ENCODE measurements at regions not wholly inside any gene's neighbourhood (a gene's known extent, or its start where the extent isn't known, plus 50 kb on each side); places are given as distances from the start of the nearest gene placed in this dataset.

DNA sequence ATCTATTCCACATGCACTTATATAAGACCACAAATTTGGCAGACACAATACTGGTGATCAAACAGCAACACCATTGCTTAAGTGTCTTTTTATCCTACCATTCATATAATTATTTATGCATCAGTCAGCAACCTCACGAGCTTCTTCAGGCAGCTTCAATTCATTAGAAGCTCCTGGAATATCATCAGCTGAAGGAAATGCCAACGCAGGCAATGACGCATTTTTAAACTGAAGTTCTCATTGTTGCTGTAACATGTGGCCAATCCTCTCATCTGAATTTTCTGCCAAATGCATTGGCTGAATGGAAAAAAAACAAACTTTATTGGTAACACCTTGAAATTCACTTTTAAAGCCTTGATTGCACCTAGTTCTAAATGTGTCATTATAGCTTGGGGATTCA is 376.4 kb upstream of the RGMB start:
- no peaks in the 10 kb centered on the region for H3K36me3 ChIP-seq (ENCODE audit: control insufficient read depth in 1 of 2, insufficient read depth in 2 of 2, low read length in 1 of 2)
- 64 to 68% methylated on average over 3 of the region's 3 CpGs for WGBS, 2 donors
- DNase-seq (no peak), ATAC-seq (ENCODE audit: low FRiP score) (no peak)
- no peak overlapping the region for H3K27ac ChIP-seq (ENCODE audit: low read depth in 1 of 2, low read length in 2 of 2)
- H3K4me3 ChIP-seq (ENCODE audit: low read length in 2 of 2) = no peak overlapping the region
- H3K27me3 ChIP-seq (ENCODE audit: control insufficient read depth in 1 of 2, insufficient read depth in 2 of 2, low read length in 1 of 2) = no peaks in the 10 kb centered on the region
- no peaks in the 10 kb centered on the region for H3K4me1 ChIP-seq (ENCODE audit: control insufficient read depth in 1 of 2, insufficient read depth in 2 of 2, low read length in 2 of 2)
- intact Hi-C loops (cut with DNase I) = no loop called here
- no peaks in the 10 kb centered on the region for H3K9me3 ChIP-seq (ENCODE audit: control insufficient read depth, low read length)

GRCh38 chr5:98398465-98398864 is 375.0 kb upstream of the RGMB start:
- ATAC-seq (ENCODE audit: low FRiP score) = no peak
- no peak for DNase-seq
- Histone ChIP-seq H3K9me3 (ENCODE audit: control insufficient read depth, low read length) (no peaks in the 10 kb centered on the region), H3K36me3 (ENCODE audit: control insufficient read depth in 1 of 2, insufficient read depth in 2 of 2, low read length in 1 of 2) (no peaks in the 10 kb centered on the region), H3K27ac (ENCODE audit: low read depth in 1 of 2, low read length in 2 of 2) (no peak overlapping the region), H3K4me1 (ENCODE audit: control insufficient read depth in 1 of 2, insufficient read depth in 2 of 2, low read length in 2 of 2) (no peaks in the 10 kb centered on the region), H3K27me3 (ENCODE audit: control insufficient read depth in 1 of 2, insufficient read depth in 2 of 2, low read length in 1 of 2) (no peaks in the 10 kb centered on the region), H3K4me3 (ENCODE audit: low read length in 2 of 2) (no peak overlapping the region)
- intact Hi-C loops (cut with DNase I) = no loop called here
- WGBS, 2 donors = 88 to 90% methylated on average over 5 of the region's 5 CpGs

GRCh38 chr5:98401656-98402055 is 371.8 kb upstream of the RGMB start:
- ATAC-seq (ENCODE audit: low FRiP score) = no peak
- intact Hi-C loops (cut with DNase I) = no loop called here
- H3K27me3 ChIP-seq (ENCODE audit: control insufficient read depth in 1 of 2, insufficient read depth in 2 of 2, low read length in 1 of 2) = no peaks in the 10 kb centered on the region
- no peaks in the 10 kb centered on the region for H3K4me1 ChIP-seq (ENCODE audit: control insufficient read depth in 1 of 2, insufficient read depth in 2 of 2, low read length in 2 of 2)
- no peaks in the 10 kb centered on the region for H3K36me3 ChIP-seq (ENCODE audit: control insufficient read depth in 1 of 2, insufficient read depth in 2 of 2, low read length in 1 of 2)
- no peak overlapping the region for H3K27ac ChIP-seq (ENCODE audit: low read depth in 1 of 2, low read length in 2 of 2)
- DNase-seq = no peak
- H3K9me3 ChIP-seq (ENCODE audit: control insufficient read depth, low read length) = no peaks in the 10 kb centered on the region
- no peak overlapping the region for H3K4me3 ChIP-seq (ENCODE audit: low read length in 2 of 2)

GRCh38 chr5:98402130-98402529 is 371.3 kb upstream of the RGMB start:
- H3K27ac ChIP-seq (ENCODE audit: low read depth in 1 of 2, low read length in 2 of 2) = no peak overlapping the region
- intact Hi-C loops (cut with DNase I) = no loop called here
- no peak for ATAC-seq (ENCODE audit: low FRiP score)
- H3K36me3 ChIP-seq (ENCODE audit: control insufficient read depth in 1 of 2, insufficient read depth in 2 of 2, low read length in 1 of 2) = no peaks in the 10 kb centered on the region
- no peaks in the 10 kb centered on the region for H3K4me1 ChIP-seq (ENCODE audit: control insufficient read depth in 1 of 2, insufficient read depth in 2 of 2, low read length in 2 of 2)
- DNase-seq = no peak
- no peak overlapping the region for H3K4me3 ChIP-seq (ENCODE audit: low read length in 2 of 2)
- no peaks in the 10 kb centered on the region for H3K9me3 ChIP-seq (ENCODE audit: control insufficient read depth, low read length)
- no peaks in the 10 kb centered on the region for H3K27me3 ChIP-seq (ENCODE audit: control insufficient read depth in 1 of 2, insufficient read depth in 2 of 2, low read length in 1 of 2)

GRCh38 chr5:98403131-98403530 is 370.3 kb upstream of the RGMB start:
- no peaks in the 10 kb centered on the region for H3K9me3 ChIP-seq (ENCODE audit: control insufficient read depth, low read length)
- H3K4me3 ChIP-seq (ENCODE audit: low read length in 2 of 2) = no peak overlapping the region
- no peak overlapping the region for H3K27ac ChIP-seq (ENCODE audit: low read depth in 1 of 2, low read length in 2 of 2)
- ATAC-seq (ENCODE audit: low FRiP score) (no peak), DNase-seq (no peak)
- H3K27me3 ChIP-seq (ENCODE audit: control insufficient read depth in 1 of 2, insufficient read depth in 2 of 2, low read length in 1 of 2) = no peaks in the 10 kb centered on the region
- 66 to 72% methylated on average over 1 of the region's 1 CpG for WGBS, 2 donors
- no peaks in the 10 kb centered on the region for H3K4me1 ChIP-seq (ENCODE audit: control insufficient read depth in 1 of 2, insufficient read depth in 2 of 2, low read length in 2 of 2)
- intact Hi-C loops (cut with DNase I) = no loop called here
- no peaks in the 10 kb centered on the region for H3K36me3 ChIP-seq (ENCODE audit: control insufficient read depth in 1 of 2, insufficient read depth in 2 of 2, low read length in 1 of 2)

DNA sequence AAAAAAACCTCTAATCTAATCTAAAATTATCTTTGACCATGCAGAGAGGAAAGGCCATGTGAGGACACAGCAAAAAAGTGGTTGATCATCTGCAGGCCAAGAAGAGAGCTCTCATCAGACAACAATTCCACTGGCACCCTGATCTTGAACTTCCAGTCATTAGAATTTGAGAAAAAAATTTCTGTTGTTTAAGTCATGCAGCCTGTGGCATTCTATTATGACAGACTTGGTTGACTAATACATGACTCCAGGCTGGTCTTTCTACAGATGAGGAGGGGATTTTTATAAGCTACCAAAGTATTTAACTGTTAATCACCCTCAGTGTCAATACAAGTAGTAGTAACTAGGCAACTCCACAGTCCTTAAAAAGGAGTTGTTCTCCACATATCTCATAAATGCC is 358.5 kb upstream of the RGMB start:
- Histone ChIP-seq H3K4me3 (ENCODE audit: low read length in 2 of 2) (no peak overlapping the region), H3K9me3 (ENCODE audit: control insufficient read depth, low read length) (no peaks in the 10 kb centered on the region), H3K27ac (ENCODE audit: low read depth in 1 of 2, low read length in 2 of 2) (no peak overlapping the region), H3K4me1 (ENCODE audit: control insufficient read depth in 1 of 2, insufficient read depth in 2 of 2, low read length in 2 of 2) (no peaks in the 10 kb centered on the region), H3K36me3 (ENCODE audit: control insufficient read depth in 1 of 2, insufficient read depth in 2 of 2, low read length in 1 of 2) (no peaks in the 10 kb centered on the region), H3K27me3 (ENCODE audit: control insufficient read depth in 1 of 2, insufficient read depth in 2 of 2, low read length in 1 of 2) (no peaks in the 10 kb centered on the region)
- DNase-seq = no peak
- intact Hi-C loops (cut with DNase I) = no loop called here
- no peak for ATAC-seq (ENCODE audit: low FRiP score)

DNA sequence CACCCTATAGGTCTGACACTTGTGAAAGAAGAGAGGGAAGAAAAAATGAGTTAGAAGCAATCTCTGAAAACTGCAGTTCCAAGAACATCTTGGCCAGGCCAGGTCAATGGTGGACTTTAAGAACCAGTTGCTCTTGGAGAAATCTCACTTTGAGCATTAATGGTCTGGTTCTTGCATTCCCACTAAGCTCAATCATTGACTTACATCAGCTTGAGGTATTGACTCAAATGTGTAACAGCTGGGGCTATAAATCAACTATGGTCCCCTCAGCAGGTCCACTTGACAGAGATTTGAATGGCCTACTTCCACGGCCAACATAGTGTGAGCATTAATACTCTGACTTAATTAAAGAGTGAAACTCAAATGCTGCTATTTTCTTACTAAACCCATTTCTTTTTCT is 357.8 kb upstream of the RGMB start:
- intact Hi-C loops (cut with DNase I) = no loop called here
- 83 to 96% methylated on average over 1 of the region's 1 CpG for WGBS, 2 donors

DNA sequence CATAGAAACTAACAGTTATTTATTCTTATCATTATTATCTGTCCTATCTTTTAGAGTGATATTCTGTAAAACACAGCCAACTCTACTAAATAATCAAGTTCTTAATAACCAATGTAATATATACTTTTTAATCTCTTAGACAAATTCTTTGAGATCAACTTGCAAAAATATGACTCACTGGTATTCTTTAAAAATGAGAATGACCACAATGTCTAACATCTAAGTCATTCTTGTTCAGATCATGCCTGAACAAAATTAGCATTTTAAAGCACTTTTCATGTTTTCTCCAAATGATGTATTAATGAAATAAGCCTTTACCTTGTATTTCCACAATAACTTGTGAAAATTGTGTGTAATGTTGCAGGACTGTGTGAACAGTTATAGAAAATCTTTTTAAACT is 356.9 kb upstream of the RGMB start:
- DNase-seq (no peak), ATAC-seq (ENCODE audit: low FRiP score) (no peak)
- no peaks in the 10 kb centered on the region for H3K4me1 ChIP-seq (ENCODE audit: control insufficient read depth in 1 of 2, insufficient read depth in 2 of 2, low read length in 2 of 2)
- no peaks in the 10 kb centered on the region for H3K9me3 ChIP-seq (ENCODE audit: control insufficient read depth, low read length)
- H3K27ac ChIP-seq (ENCODE audit: low read depth in 1 of 2, low read length in 2 of 2) = no peak overlapping the region
- no peaks in the 10 kb centered on the region for H3K27me3 ChIP-seq (ENCODE audit: control insufficient read depth in 1 of 2, insufficient read depth in 2 of 2, low read length in 1 of 2)
- intact Hi-C loops (cut with DNase I) = no loop called here
- H3K4me3 ChIP-seq (ENCODE audit: low read length in 2 of 2) = no peak overlapping the region
- no peaks in the 10 kb centered on the region for H3K36me3 ChIP-seq (ENCODE audit: control insufficient read depth in 1 of 2, insufficient read depth in 2 of 2, low read length in 1 of 2)

More for the DNA sequence above, 357.8 kb upstream of the RGMB start:
- no peak overlapping the region for H3K27ac ChIP-seq (ENCODE audit: low read depth in 1 of 2, low read length in 2 of 2)
- H3K27me3 ChIP-seq (ENCODE audit: control insufficient read depth in 1 of 2, insufficient read depth in 2 of 2, low read length in 1 of 2) = no peaks in the 10 kb centered on the region
- H3K36me3 ChIP-seq (ENCODE audit: control insufficient read depth in 1 of 2, insufficient read depth in 2 of 2, low read length in 1 of 2) = no peaks in the 10 kb centered on the region
- H3K9me3 ChIP-seq (ENCODE audit: control insufficient read depth, low read length) = no peaks in the 10 kb centered on the region
- no peak overlapping the region for H3K4me3 ChIP-seq (ENCODE audit: low read length in 2 of 2)
- DNase-seq (no peak), ATAC-seq (ENCODE audit: low FRiP score) (no peak)
- H3K4me1 ChIP-seq (ENCODE audit: control insufficient read depth in 1 of 2, insufficient read depth in 2 of 2, low read length in 2 of 2) = no peaks in the 10 kb centered on the region

GRCh38 chr5:98419825-98420224 is 353.6 kb upstream of the RGMB start:
- intact Hi-C loops (cut with DNase I) = no loop called here
- Histone ChIP-seq H3K9me3 (ENCODE audit: control insufficient read depth, low read length) (no peaks in the 10 kb centered on the region), H3K27ac (ENCODE audit: low read depth in 1 of 2, low read length in 2 of 2) (no peak overlapping the region), H3K4me3 (ENCODE audit: low read length in 2 of 2) (no peak overlapping the region), H3K27me3 (ENCODE audit: control insufficient read depth in 1 of 2, insufficient read depth in 2 of 2, low read length in 1 of 2) (no peaks in the 10 kb centered on the region), H3K36me3 (ENCODE audit: control insufficient read depth in 1 of 2, insufficient read depth in 2 of 2, low read length in 1 of 2) (no peaks in the 10 kb centered on the region), H3K4me1 (ENCODE audit: control insufficient read depth in 1 of 2, insufficient read depth in 2 of 2, low read length in 2 of 2) (no peaks in the 10 kb centered on the region)
- DNase-seq (no peak), ATAC-seq (ENCODE audit: low FRiP score) (no peak)
- 41 to 47% methylated on average over 1 of the region's 1 CpG for WGBS, 2 donors

Measured in aorta (tissue), 5 donors.